GM12874 (cell line): ENCODE measurements at regions not wholly inside any gene's neighbourhood (a gene's known extent, or its start where the extent isn't known, plus 50 kb on each side); places are given as distances from the start of the nearest gene placed in this dataset.

Source experiments
- CTCF ChIP-seq: IDR thresholded peaks from 2 replicates; pipeline ENCODE4 v1.5.1; 2011; ENCODE audit warnings: low read depth, mild to moderate bottlenecking, control low read depth, low read length, moderate library complexity; ENCODE audit not compliant: insufficient read depth

GRCh38 chr15:46714950-46715349, 1002.4 kb upstream of the SEMA6D start:
- TF ChIP-seq CTCF: no peak

- no peak for TF ChIP-seq CTCF
Observed at GRCh38 chr15:46723308-46723707, 994.0 kb upstream of the SEMA6D start.

GRCh38 chr15:46732060-46732459, 985.2 kb upstream of the SEMA6D start:
- no peak for TF ChIP-seq CTCF

GRCh38 chr15:46735115-46735514, 982.2 kb upstream of the SEMA6D start:
- no peak for TF ChIP-seq CTCF

- TF ChIP-seq CTCF: no peak
Observed at GRCh38 chr15:46751303-46751702, 966.0 kb upstream of the SEMA6D start.

GRCh38 chr15:46753946-46754345, 963.4 kb upstream of the SEMA6D start:
- no peak for TF ChIP-seq CTCF

- TF ChIP-seq CTCF: no peak
Observed at GRCh38 chr15:46763091-46763490, 954.2 kb upstream of the SEMA6D start.

- TF ChIP-seq CTCF: no peak
Observed at GRCh38 chr15:46764851-46765250, 952.5 kb upstream of the SEMA6D start.
